Epithelial cell of prostate (primary cell): ENCODE measurements at regions not wholly inside any gene's neighbourhood (a gene's known extent, or its start where the extent isn't known, plus 50 kb on each side); places are given as distances from the start of the nearest gene placed in this dataset.
A peak's percentile ranks its signal among the peaks of the same experiment; 100 is the strongest.

Experiments
- DNase-seq: peaks from one replicate; pipeline ENCODE4 v3.0.0-alpha.2; 2011; ENCODE audit warnings: low read depth, low spot score
- H3K27ac ChIP-seq: fragments of 450-650 bp; 2 replicates; pipeline ENCODE4 v1.5.1; 2017; ENCODE audit warnings: mild to moderate bottlenecking

DNA sequence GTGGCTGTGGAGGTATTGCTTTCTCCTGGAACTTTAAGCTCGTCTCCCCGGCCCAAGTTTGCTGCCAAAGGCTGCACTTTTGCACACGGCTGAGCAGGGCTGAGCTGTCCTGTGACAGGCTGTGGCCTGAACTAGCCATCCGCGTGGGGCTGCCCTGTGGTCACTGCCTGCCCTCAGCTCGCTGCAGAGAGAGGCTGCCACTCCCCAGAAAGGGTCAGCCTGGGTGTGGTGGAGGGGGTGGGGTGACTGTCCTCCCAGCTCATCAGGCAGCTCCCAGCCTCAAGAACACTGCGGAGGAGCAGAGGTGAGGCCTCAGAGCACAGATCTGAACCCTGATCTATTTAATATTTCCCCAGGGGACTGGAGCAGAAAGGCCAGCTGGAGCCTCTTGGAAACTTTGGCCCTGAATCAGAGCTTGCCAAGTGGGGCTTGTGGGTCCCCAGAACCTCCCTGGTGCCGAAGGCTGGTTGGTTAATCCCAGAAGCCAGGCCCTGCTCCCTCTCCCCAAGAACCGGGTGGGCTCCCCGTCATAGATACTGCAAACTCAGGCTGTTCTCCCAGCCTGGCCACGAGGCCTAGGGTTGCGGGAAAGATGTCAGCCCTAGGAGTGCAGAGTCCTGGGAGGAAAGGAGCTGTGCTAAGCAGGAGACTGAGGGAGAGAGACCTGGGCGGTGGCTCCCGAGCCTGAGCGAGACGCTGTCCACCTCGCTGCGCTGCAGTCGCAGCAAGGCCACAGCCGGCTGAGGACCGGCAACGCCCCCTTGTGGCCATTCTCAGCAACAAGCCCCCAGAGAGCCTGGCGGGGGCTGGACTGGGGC lies 125.1 kb upstream of the IPO9 start:
- no peak for DNase-seq
- no peak overlapping the region for H3K27ac ChIP-seq

DNA sequence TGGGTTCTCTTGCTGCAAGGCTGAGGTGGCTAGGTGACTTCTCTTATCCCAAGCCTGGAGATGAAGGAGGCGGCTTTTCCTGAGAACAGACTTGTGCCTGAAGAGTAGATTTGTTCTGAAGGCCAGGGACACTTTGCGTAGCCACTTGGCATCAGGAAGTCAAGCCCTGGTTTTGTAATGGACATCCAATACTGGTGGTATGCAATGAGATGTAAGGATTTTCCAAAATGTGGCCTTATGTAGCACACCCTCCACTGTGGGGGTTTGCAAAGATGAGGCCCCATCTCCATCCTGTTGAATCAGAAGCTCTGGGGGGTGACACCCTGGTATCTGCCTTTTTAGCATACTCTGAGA lies 124.5 kb upstream of the IPO9 start:
- DNase-seq: no peak
- no peak overlapping the region for H3K27ac ChIP-seq

DNA sequence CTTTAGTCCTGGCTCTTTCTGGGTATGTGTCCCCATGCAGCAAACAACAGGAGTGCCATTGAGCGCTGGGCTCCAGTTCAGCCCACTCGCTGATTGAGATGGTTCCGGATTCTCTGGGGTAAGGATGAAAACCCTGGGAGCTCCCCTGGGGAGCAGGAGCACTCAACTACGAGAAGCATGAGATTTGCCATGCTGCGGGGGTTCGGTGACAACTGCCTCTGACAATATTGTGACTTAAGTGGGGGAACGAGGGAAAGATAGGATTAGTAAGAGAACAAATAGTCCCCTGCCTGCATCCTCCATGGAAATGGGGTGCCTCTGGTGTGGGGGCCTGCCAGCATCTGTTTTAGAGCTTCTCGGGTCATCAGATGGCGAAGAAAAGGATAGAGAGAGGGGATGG lies 123.6 kb upstream of the IPO9 start:
- H3K27ac ChIP-seq: no peak overlapping the region
- DNase-seq: no peak

DNA sequence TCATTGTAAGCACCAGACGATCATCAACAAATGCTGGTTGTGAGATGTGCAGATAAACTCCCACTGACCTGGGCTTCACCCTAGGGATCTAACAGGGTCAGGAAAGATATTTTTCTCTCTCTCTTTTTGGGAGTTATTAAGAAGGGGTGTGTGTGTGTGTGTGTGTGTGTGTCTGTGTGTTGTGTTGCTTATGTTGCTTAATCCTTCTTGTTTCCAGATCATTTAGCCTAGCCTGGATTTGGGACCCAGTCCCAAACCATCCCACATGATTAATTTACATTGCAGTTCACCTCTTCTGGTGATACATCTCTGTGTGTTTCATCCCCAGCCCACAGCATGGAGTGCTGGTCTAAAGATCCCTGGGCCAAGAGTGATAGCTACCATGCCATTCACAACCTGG lies 122.8 kb upstream of the IPO9 start:
- no peak overlapping the region for H3K27ac ChIP-seq
- no peak for DNase-seq

DNA sequence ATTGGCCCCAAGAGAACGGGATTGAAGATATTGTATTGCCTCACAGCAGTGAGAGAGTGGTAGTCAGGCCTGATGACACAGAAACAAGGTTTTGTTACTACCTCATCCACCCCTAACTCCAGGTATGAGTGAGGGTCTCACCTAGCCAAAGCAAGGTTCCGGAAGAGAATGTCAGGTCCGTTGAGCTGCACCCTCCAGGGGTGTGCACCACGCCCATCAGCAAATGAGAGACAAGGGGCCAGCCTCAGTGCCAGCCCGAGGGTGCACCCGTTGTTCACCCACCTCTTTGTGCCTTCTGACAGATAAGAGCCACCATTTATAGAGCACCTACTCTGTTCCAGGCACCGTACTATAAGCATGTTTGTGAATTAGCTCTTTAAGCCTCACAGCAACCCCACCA lies 121.9 kb upstream of the IPO9 start:
- no peak overlapping the region for H3K27ac ChIP-seq
- DNase-seq: no peak

DNA sequence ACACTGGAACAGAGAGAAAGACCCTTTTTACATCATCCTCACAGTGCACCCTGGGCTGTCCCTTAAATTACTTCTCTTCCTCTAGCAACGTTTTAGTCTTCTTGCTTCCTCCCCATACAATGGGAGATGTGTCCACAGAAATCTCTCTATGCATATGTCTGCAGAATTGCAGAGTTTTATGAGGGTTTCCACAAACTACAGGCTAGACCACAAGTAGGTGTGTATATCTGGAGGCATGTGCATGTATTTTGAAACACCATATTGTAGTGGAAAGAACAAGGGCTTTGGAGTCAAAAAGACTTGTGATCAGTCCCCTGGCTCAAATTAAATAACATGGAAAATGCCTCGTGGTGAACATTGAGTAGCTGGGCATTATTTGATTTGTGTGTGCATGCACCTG lies 121.3 kb upstream of the IPO9 start:
- DNase-seq: no peak
- no peak overlapping the region for H3K27ac ChIP-seq

DNA sequence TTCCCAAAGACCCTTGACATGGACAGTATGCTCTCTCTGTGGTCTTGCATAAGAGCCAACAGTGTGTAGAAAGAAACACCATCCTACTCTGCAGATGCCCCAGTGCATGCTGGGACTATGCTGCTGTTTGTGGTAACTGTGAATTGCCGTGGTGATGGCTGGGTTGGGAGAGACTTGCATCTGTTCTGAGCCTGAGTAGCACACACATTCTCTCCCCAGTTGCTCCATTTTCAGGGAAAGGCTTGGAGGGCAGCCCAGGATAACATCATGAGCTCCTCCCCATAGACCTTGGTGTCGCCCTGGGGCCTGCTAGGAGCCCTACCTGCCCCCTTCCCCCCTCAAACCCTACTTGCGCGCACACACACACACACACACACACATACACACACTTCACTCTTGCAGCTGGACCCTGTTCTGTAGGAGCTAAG lies 120.9 kb upstream of the IPO9 start:
- DNase-seq: no peak
- H3K27ac ChIP-seq: no peak overlapping the region

DNA sequence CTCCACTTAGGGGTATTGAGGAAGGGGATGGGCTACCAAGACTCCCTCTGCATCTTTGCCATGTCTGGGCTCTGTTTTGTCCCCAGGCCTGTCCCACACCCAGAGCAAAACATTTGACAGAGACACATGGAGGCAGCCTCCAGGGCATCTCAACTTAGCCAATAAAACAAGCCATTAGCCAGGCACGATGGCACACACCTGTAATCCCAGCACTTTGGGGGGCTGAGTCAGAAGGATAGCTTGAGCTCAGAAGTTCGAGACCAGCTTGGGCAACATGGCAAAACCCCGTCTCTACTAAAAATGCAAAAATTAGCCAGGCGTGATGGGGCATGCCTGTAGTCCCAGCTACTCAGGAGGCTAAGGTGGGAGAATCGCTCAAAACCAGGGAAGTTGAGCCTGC lies 120.3 kb upstream of the IPO9 start:
- H3K27ac ChIP-seq: no peak overlapping the region
- DNase-seq: no peak

DNA sequence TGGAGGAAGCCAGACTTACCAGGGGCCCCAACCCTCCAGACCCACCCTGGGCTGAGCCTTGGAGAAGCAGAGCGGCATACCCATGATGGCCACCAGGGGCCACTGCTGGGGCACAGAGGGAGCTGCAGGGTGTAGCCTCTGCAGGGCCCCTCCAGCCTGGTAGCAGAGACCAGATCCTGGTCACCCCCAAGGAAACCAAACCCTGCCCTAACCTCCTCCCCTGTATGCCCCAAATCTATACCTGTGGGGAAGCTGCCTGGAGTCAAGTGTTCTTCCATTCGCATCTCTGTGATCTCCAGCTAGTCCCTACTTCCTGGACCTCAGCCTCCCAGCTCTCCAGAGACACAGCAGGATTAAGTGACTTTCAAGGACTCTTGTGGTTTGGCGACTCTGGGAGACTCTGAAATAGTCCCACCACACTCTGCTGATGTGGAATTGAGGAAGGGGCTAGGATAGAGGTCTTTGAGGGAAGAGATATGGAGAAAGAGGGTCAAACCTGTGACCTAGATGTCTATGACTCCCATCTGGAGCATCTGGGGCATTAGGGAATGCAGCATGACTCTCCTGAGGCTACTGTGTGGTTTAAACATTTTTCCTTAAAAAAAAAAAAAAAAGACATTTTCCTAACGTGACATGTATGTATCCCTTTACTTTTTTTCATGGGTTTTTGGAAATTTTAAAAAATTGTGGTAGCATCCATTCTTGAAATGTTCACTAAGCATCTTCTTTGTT lies 119.2 kb upstream of the IPO9 start:
- no peak for DNase-seq
- H3K27ac ChIP-seq: no peak overlapping the region

DNA sequence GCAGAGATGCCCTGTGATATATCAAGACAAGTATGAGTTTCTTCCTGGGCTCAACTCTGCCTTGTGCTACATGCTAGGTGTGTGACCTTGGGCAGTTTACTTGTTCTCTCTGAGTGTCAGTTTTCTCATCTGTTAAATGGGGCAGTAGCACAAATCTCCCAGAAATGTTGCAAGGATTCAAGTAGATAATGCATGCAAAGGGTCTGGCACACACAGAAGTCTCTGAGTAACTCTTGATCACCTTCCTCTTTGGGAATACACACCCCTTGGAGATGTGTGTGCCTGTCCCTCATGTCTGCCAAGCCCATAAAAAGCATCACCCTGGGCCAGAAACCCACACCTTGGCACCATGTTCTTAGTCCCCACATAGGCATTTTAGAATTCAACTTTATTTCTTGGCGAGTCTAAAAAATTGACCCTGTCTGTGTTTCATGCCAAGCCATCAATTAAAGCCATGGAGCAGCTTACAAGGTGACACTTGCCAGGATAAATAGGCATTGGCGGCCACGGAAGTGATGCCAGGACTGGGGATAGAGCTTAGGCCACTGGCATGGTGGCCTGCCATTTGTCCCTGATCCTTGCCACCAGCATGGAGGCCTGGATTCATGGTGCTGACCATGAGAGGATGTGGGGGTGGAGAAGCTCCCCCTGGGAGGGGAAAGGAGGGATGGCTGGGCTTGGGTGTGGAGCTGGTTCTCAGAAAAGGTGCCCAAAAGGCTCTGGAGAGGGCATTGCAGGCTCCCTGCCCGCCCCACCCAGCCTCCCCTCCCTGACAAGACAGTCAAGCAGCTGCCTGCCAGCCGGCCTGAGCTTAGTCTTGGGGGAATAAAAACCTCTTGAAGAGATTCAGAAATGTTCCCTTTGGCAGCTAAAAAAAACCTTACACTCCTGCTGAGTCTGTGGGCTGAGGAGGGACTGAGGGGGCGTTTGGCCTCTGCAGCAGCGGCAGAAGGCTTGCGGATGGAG lies 118.0 kb upstream of the IPO9 start:
- no peak for DNase-seq
- no peak overlapping the region for H3K27ac ChIP-seq

DNA sequence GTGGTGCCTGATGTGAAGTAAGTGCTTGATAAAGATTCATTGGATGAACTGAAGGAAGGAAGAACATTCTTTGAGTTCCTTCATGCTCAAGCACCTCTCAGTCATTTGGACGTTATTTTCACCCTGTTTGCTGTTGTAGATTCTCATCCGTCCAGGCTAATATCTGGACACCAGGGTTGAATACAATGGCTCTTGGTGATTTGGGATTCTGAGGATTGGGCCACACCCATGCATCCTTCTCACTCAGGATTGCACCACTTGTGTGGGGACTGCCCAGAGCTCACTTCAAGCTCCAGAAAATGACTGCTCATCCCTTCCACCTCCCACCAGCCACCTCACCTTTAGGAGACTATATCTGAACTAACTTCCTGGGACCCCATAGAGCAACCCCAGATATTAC lies 117.1 kb upstream of the IPO9 start:
- H3K27ac ChIP-seq: no peak overlapping the region
- DNase-seq: no peak

DNA sequence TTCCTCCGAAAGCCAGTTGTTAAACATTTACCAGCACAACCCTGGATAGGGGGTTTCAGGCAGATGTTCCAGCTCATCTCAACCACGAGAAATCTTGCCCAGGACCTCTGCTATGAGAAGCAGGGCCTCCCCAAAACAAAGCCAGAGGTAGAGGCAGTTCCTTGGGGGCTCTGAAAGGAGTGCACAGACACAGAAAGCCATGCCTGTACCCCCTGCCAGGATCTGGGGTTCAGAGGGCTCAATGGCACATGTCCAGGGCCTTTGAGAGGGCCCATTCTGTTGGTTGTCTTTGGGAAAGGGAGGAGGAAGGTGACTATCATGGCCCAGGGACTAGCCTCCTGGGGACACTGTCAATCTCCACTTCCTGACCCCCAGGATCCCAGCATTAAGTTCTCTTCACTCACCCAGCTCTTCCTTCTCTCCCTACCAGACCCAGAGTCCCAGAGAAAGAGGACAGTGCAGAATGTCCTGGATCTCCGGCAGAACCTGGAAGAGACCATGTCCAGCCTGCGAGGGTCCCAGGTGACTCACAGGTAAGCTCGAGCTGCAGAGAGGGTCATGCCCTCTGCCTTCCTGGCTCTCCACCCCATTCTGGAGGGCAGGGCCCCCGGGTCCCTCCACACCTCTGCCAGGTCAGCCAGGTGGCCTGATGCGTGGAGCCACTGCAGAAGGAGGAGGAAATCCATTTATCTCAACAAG lies 116.4 kb upstream of the IPO9 start:
- peak overlapping the region; percentile 86 for H3K27ac ChIP-seq
- DNase-seq: no peak

DNA sequence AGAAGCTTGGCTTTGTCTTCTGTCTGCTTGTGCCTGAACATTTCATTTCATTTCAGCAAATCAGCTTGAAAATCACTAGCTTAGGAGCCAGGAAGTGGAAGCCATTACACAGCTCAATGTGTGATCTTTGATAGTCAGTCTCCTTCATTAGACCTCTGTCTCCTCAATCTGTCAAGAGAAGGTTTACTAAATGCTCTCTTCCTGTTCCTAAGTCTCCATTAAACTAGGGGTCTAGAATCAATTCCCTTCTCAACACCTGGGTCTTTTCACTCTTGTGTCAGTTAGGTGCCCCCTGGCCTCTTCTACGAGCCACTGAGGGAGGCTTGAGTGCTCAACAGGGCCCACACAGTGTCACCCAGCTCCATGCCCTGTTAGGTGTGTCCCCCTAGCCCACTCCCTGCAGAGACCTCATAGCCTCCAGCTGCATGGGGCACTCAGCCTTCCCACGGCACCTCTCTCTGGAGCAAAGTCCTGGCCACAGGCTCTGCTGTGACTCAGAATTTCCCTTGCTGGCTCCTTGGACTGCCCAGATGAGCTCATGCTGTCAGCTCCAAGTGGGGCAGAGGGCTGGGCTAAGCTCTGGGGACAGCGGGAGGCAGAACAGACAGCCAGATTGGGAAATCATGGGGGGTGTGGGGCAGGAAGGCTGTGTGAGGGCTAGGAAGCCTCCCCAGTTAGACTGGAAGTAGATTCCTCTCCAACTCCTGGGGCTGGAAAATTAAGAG lies 115.7 kb upstream of the IPO9 start:
- peak overlapping the region; percentile 86 for H3K27ac ChIP-seq
- peak; percentile 68 for DNase-seq

DNA sequence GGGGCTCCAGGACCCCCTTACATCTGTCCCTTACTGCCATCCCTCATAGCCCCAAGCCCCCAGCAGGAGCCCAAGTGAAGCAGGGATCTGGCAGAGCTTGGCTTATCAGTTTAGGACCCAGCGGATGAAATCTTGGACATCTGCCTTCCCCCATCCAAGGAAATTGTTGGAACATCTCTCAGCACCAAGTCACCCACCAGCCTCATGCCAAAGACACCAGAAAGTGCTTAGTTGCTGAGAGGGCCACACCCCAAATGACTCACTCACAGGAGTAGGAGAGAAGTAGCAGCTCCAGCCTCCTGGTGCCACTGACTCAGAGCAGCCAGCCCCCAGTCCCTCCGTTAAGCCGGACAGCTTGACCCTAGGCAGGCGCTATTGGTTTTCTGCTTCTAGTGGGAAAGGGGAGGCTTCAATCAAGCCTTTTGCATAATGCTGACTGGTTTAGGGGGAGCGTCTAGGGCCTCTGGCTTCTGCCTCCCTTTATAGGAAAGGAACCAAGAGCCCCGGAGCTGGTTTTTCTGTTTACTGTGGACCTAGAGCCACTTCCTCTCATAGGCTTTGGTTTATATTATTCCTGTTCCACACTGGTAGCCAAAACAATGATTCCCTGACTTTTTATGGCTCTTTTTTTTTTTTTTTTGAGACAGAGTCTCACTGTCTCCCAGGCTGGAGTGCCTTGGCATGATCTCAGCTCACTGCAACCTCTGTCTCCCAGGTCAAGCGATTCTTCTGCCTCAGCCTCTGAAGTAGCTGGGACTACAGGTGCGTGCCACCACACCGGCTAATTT lies 114.2 kb upstream of the IPO9 start:
- peak; percentile 92 for DNase-seq
- peak overlapping the region; percentile 86 for H3K27ac ChIP-seq

DNA sequence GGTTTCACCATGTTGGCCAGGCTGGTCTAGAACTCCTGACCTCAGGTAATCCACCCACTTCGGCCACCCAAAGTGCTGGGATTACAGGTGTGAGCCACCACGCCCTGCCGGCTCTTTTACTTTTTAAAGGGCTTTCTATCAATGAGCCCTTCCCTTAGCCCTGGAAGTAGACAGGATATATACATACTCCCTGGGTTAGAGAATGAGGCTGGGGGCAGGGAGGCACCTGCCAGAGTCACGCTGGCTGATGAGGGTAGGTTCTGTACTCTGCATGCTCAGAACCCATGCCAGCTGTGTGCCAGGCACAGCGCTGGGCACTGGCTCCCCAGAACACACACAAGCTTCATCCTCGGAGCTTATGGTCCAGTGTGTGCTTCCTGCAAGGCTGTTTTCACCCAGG lies 113.6 kb upstream of the IPO9 start:
- peak overlapping the region; percentile 86 for H3K27ac ChIP-seq
- DNase-seq: no peak

DNA sequence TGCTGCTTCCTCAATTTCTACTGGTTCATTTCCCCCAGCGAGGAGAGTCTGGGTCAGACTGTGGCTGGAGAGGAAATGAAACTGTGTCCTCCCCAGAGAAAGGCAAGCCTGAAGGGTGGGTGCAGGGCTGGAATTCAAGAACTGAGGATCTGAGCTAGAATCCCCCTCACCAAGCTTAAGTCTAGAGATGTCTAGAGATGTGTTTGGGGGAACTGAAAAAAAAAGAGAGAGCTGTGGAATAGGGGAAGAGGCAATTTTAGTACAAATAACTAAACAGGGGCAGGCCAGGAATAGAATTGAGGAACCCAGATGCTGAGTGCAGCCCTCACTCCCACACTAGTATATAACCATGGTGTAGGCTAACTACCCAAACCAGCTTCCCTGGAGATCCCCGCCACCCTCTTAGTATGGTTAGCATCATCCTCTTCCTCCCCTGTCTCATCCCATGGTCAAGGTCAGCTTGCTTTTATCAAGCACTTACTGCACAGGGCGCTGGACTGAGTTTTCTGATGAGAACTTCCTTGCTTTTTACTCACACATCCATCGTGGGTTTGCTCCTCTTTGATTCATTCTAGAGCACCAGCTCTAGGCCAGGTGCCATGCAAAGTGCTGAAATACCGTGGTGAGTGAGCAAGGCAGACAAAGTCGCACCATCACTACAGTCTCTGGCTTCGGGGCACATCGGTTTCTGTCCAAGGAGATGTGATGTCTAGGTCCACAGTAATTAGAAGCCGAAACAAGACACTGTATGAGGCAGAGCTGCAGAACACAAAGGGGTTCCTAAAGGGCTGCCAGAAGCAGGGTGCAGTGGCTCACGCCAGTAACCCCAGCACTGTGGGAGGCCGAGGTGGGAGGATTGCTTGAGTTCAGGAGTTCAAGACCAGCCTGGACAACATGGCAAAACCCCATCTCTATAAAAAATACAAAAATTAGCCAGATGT lies 112.9 kb upstream of the IPO9 start:
- no peak overlapping the region for H3K27ac ChIP-seq
- DNase-seq: no peak

DNA sequence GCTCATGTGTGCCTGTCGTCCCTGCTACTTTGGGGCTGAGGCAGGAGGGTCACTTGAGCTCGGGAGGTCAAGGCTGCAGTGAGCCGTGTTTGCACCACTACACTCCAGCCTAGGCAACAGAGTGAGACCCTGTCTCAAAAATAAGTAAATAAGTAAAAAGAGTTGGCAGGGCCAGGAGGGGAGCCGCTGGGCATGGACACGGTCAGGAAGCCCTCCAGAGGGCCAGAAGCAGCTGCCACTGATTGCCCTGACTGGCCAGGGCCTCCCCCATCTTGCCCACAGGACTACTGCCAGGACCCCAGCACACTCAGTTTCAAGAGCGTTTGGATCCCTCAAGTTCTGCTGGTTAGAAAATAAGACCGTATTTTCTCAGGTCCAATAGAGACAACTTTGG lies 112.2 kb upstream of the IPO9 start:
- no peak for DNase-seq
- H3K27ac ChIP-seq: no peak overlapping the region

DNA sequence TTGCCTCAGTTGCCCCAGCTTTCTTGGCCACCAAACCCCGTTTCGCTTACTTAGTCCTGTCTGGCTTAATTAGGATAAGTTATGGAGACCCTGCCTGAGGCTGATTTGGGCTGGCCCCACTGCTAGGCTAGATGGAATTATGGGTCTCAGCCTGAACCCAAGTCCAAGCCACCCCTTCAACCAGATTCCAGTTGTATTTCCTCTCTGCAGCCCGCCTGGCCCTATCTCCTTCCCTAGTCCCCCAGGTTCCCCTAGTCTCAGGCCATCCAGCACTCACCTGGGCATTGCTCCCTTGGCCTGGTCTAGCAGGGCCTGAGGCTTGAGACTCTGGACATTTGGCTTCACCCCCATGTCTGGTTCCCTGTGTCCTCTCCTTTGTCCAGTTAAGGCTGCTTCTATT lies 111.7 kb upstream of the IPO9 start:
- H3K27ac ChIP-seq: no peak overlapping the region
- DNase-seq: no peak
